GM12878 (cell line): ENCODE measurements at regions not wholly inside any gene's neighbourhood (a gene's known extent, or its start where the extent isn't known, plus 50 kb on each side); places are given as distances from the start of the nearest gene placed in this dataset.

ENCODE experiments used
- ATAC-seq: fragments of 200-7000 bp; cut with Tn5 transposase; 3 replicates; pipeline ENCODE4 v1.9.1; 2020; ENCODE audit warnings: mild to moderate bottlenecking, moderate library complexity
- BruUV-seq: library from RNA; stranded (reverse); fragments of 400-500 nt; replicated peaks from 2 replicates; lab custom pipeline; 2021; lab: Mats Ljungman, UMichigan
- CTCF ChIA-PET: fragments of 300-600 bp; sonication (Branson Sonifier 250); formaldehyde crosslinking; extraction: SDS; loops from one replicate; lab custom pipeline; 2021; ENCODE audit warnings: inconsistent platforms; lab: Yijun Ruan, JAX
- POLR2A ChIA-PET: fragments of 350-600 bp; formaldehyde crosslinking; extraction: SDS; loops from one replicate; lab custom pipeline; 2021; ENCODE audit warnings: inconsistent platforms; lab: Charles Lee
- RAD21 ChIA-PET: fragments of 300-600 bp; sonication (Branson Sonifier 250); formaldehyde crosslinking; loops from one replicate; lab custom pipeline; 2023; ENCODE audit warnings: antibody characterized with exemption; ENCODE audit not compliant: unreplicated experiment; lab: Charles Lee
- SMC1A ChIA-PET: fragments of 300-600 bp; sonication (Branson Sonifier 250); formaldehyde crosslinking; loops from one replicate; lab custom pipeline; 2023; ENCODE audit not compliant: unreplicated experiment, uncharacterized antibody; lab: Charles Lee
- DNase-seq: peaks from one replicate; pipeline ENCODE4 v3.0.0-alpha.2; 2011; ENCODE audit warnings: low read depth, low spot score
- FAIRE-seq: peaks from 3 replicates; lab custom pipeline; 2011; peaks lifted over from hg19 to GRCh38; lab: Jason Lieb, UNC
- H2AFZ ChIP-seq: 2 replicates; pipeline ENCODE4 v1.6.0; 2011; ENCODE audit warnings: low read depth, low read length, control low read depth; ENCODE audit not compliant: control insufficient read depth
- H3K27ac ChIP-seq: 2 replicates; pipeline ENCODE4 v1.5.1; 2011; ENCODE audit warnings: control low read depth; ENCODE audit not compliant: control insufficient read depth, insufficient read depth
- H3K27me3 ChIP-seq, 2 experiments: replicated peaks in 1 of 2; 2 replicates each; pipeline versions ENCODE4 v1.6.0 to v1.6.1; 2011; ENCODE audit warnings: low read length in 1 of 2; ENCODE audit not compliant: control insufficient read depth in 2 of 2, insufficient read depth in 2 of 2
- H3K36me3 ChIP-seq, 2 experiments: 2 replicates each; pipeline ENCODE4 v1.5.1; 2011; ENCODE audit warnings: low read length in 1 of 2; ENCODE audit not compliant: control insufficient read depth in 2 of 2, insufficient read depth in 2 of 2
- H3K4me1 ChIP-seq: 2 replicates; pipeline ENCODE4 v1.6.1; 2011; ENCODE audit warnings: mild to moderate bottlenecking, low read length, moderate library complexity, mixed read lengths; ENCODE audit not compliant: control insufficient read depth, insufficient read depth
- H3K4me2 ChIP-seq: 2 replicates; pipeline ENCODE4 v1.6.0; 2011; ENCODE audit warnings: control low read depth; ENCODE audit not compliant: control insufficient read depth, insufficient read depth
- H3K4me3 ChIP-seq: fragments of 200-600 bp; sonication (generic); 2 replicates; pipeline ENCODE4 v1.5.1; 2016
- H3K79me2 ChIP-seq: 2 replicates; pipeline ENCODE4 v1.6.0; 2011; ENCODE audit warnings: low read length; ENCODE audit not compliant: control insufficient read depth, insufficient read depth
- H3K9ac ChIP-seq: 2 replicates; pipeline ENCODE4 v1.8.0; 2011; ENCODE audit warnings: low read length, control low read depth, mixed read lengths; ENCODE audit not compliant: control insufficient read depth, insufficient read depth
- H3K9me3 ChIP-seq: replicated peaks from 3 replicates; pipeline ENCODE4 v1.5.1; 2011; ENCODE audit warnings: mild to moderate bottlenecking, low read length; ENCODE audit not compliant: control insufficient read depth, insufficient read depth
- H4K20me1 ChIP-seq: 2 replicates; pipeline ENCODE4 v1.6.0; 2011; ENCODE audit not compliant: control insufficient read depth, insufficient read depth
- BHLHE40 ChIP-seq, 2 experiments: fragments of 450-650 bp in 1 of 2; IDR thresholded peaks; 2 replicates each; pipeline ENCODE4 v1.6.1; 2011 to 2017; ENCODE audit warnings: low read depth in 2 of 2, borderline replicate concordance in 1 of 2, improper control_type of control experiment in 1 of 2, low read length in 1 of 2, mild to moderate bottlenecking in 1 of 2
- CBX5 ChIP-seq: sonication (generic); IDR thresholded peaks from 2 replicates; pipeline ENCODE4 v1.6.1; 2016; ENCODE audit warnings: low read depth, moderate library complexity, mild to moderate bottlenecking, inconsistent platforms
- GABPA ChIP-seq: IDR thresholded peaks from 2 replicates; pipeline ENCODE4 v1.6.1; 2014; ENCODE audit warnings: antibody characterized with exemption, low read depth, mild to moderate bottlenecking, inconsistent platforms
- GATAD2B ChIP-seq: fragments of 450-650 bp; conservative IDR thresholded peaks from 2 replicates; pipeline ENCODE4 v1.6.1; 2017; ENCODE audit warnings: low read depth, mild to moderate bottlenecking, moderate library complexity
- JUNB ChIP-seq: IDR thresholded peaks from 2 replicates; pipeline ENCODE4 v1.6.1; 2016; ENCODE audit warnings: antibody characterized with exemption, mild to moderate bottlenecking
- NFYB ChIP-seq: IDR thresholded peaks from 2 replicates; pipeline ENCODE4 v1.6.1; 2011; ENCODE audit warnings: low read depth, mild to moderate bottlenecking, low read length, improper control_type of control experiment, moderate library complexity; ENCODE audit not compliant: insufficient read depth
- NR2F1 ChIP-seq: fragments of 450-650 bp; conservative IDR thresholded peaks from 2 replicates; pipeline ENCODE4 v1.6.1; 2017; ENCODE audit warnings: mild to moderate bottlenecking
- PML ChIP-seq: IDR thresholded peaks from 2 replicates; pipeline ENCODE4 v1.6.1; 2012; ENCODE audit warnings: low read length, inconsistent platforms
- POLR2AphosphoS5 ChIP-seq: IDR thresholded peaks from 2 replicates; pipeline ENCODE4 v1.6.1; 2011; ENCODE audit warnings: mild to moderate bottlenecking, low read length, inconsistent platforms
- RB1 ChIP-seq: fragments of 450-650 bp; formaldehyde crosslinking; IDR thresholded peaks from 2 replicates; pipeline ENCODE4 v1.6.1; 2017; ENCODE audit warnings: mild to moderate bottlenecking, borderline replicate concordance
- SIX5 ChIP-seq: IDR thresholded peaks from 2 replicates; pipeline ENCODE4 v1.6.1; 2011; ENCODE audit warnings: mild to moderate bottlenecking, low read depth, low read length, moderate library complexity; ENCODE audit not compliant: severe bottlenecking
- SMAD5 ChIP-seq: IDR thresholded peaks from 2 replicates; pipeline ENCODE4 v1.6.1; 2016; ENCODE audit warnings: antibody characterized with exemption, low read depth
- SREBF2 ChIP-seq: IDR thresholded peaks from 2 replicates; pipeline ENCODE4 v1.6.1; 2012; ENCODE audit warnings: mild to moderate bottlenecking, low read length
- TCF7 ChIP-seq: IDR thresholded peaks from 2 replicates; pipeline ENCODE4 v1.6.1; 2014; ENCODE audit warnings: antibody characterized with exemption, borderline replicate concordance
- ZBED1 ChIP-seq: IDR thresholded peaks from 2 replicates; pipeline ENCODE4 v1.6.1; 2016; ENCODE audit warnings: borderline replicate concordance
- WGBS: methylation state at CpG from one replicate; pipeline ENCODE4 v1.1.6; 2016; ENCODE audit warnings: low lambda C conversion rate; ENCODE audit not compliant: insufficient replicate concordance, insufficient coverage; ENCODE audit errors: missing lambda C conversion rate; 5-methylcytosine and 5-hydroxymethylcytosine counted together
- in situ Hi-C: fragments of 300-500 bp; cut with MboI; formaldehyde crosslinking; loops from 9 replicates; pipeline ENCODE4 v1.14.3; 2018; ENCODE audit warnings: mixed read lengths
- intact Hi-C: fragments of 100-400 bp; cut with micrococcal nuclease; formaldehyde crosslinking; loops from one replicate; pipeline ENCODE4 v1.14.2; 2022; ENCODE audit not compliant: unreplicated experiment
- TF ChIP-seq, protein P1 (sequence below): IDR thresholded peaks from 2 replicates; pipeline ENCODE4 v1.6.1; 2011; ENCODE audit warnings: borderline replicate concordance, low read depth, mild to moderate bottlenecking, moderate library complexity, low read length; ENCODE audit not compliant: insufficient read depth, poor library complexity, severe bottlenecking
- TF ChIP-seq, protein P2 (sequence below): fragments of 450-650 bp; IDR thresholded peaks from 2 replicates; pipeline ENCODE4 v1.6.1; 2017; ENCODE audit warnings: mild to moderate bottlenecking
- TF ChIP-seq, protein P3 (sequence below): IDR thresholded peaks from 2 replicates; pipeline ENCODE4 v1.6.1; 2012; ENCODE audit warnings: improper control_type of control experiment, low read depth, low read length; ENCODE audit not compliant: insufficient replicate concordance

DNA sequence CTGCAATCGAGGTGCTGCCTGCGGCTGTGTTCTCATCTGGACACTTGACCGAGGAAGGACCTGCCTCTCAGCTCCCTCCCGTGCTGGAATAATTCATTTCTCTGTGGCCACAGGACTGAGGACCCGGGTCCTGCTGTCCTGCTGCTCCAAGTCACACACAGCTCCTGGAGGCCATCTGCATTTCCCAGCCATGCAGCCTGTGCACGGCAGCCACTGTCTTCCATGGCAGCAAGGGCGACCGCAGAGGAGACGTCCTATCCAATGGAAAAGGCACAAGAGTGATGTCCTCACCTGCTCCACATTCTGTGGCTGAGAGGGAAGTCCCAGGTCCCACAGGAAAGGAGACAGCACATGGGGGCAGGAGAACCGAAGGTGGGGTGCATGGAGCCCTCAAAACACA is 495.8 kb downstream of the BRD1 start:
- FAIRE-seq, result no peak
- intact Hi-C loops, result no loop called here
- no peaks in the 10 kb centered on the region for H4K20me1 ChIP-seq
- no peaks in the 10 kb centered on the region for H3K4me1 ChIP-seq
- no peak overlapping the region for H3K4me3 ChIP-seq
- POLR2A ChIA-PET, result no interaction called here
- TF ChIP-seq TCF7, result no peak
- no peak for TF ChIP-seq POLR2AphosphoS5
- TF ChIP-seq, protein P1, sequence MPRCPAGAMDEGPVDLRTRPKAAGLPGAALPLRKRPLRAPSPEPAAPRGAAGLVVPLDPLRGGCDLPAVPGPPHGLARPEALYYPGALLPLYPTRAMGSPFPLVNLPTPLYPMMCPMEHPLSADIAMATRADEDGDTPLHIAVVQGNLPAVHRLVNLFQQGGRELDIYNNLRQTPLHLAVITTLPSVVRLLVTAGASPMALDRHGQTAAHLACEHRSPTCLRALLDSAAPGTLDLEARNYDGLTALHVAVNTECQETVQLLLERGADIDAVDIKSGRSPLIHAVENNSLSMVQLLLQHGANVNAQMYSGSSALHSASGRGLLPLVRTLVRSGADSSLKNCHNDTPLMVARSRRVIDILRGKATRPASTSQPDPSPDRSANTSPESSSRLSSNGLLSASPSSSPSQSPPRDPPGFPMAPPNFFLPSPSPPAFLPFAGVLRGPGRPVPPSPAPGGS, result no peak
- no peak for TF ChIP-seq ZBED1
- TF ChIP-seq CBX5, result no peak
- no peak for TF ChIP-seq NR2F1
- TF ChIP-seq SIX5, result no peak
- no peak for TF ChIP-seq NFYB
- TF ChIP-seq, protein P2, sequence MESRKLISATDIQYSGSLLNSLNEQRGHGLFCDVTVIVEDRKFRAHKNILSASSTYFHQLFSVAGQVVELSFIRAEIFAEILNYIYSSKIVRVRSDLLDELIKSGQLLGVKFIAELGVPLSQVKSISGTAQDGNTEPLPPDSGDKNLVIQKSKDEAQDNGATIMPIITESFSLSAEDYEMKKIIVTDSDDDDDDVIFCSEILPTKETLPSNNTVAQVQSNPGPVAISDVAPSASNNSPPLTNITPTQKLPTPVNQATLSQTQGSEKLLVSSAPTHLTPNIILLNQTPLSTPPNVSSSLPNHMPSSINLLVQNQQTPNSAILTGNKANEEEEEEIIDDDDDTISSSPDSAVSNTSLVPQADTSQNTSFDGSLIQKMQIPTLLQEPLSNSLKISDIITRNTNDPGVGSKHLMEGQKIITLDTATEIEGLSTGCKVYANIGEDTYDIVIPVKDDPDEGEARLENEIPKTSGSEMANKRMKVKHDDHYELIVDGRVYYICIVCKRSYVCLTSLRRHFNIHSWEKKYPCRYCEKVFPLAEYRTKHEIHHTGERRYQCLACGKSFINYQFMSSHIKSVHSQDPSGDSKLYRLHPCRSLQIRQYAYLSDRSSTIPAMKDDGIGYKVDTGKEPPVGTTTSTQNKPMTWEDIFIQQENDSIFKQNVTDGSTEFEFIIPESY, result no peak
- no peak for TF ChIP-seq GABPA
- no peak for TF ChIP-seq GATAD2B
- no peak for TF ChIP-seq RB1
- no peak for TF ChIP-seq PML
- TF ChIP-seq JUNB, result no peak
- TF ChIP-seq SREBF2, result no peak
- TF ChIP-seq SMAD5, result no peak
- TF ChIP-seq, protein P3, sequence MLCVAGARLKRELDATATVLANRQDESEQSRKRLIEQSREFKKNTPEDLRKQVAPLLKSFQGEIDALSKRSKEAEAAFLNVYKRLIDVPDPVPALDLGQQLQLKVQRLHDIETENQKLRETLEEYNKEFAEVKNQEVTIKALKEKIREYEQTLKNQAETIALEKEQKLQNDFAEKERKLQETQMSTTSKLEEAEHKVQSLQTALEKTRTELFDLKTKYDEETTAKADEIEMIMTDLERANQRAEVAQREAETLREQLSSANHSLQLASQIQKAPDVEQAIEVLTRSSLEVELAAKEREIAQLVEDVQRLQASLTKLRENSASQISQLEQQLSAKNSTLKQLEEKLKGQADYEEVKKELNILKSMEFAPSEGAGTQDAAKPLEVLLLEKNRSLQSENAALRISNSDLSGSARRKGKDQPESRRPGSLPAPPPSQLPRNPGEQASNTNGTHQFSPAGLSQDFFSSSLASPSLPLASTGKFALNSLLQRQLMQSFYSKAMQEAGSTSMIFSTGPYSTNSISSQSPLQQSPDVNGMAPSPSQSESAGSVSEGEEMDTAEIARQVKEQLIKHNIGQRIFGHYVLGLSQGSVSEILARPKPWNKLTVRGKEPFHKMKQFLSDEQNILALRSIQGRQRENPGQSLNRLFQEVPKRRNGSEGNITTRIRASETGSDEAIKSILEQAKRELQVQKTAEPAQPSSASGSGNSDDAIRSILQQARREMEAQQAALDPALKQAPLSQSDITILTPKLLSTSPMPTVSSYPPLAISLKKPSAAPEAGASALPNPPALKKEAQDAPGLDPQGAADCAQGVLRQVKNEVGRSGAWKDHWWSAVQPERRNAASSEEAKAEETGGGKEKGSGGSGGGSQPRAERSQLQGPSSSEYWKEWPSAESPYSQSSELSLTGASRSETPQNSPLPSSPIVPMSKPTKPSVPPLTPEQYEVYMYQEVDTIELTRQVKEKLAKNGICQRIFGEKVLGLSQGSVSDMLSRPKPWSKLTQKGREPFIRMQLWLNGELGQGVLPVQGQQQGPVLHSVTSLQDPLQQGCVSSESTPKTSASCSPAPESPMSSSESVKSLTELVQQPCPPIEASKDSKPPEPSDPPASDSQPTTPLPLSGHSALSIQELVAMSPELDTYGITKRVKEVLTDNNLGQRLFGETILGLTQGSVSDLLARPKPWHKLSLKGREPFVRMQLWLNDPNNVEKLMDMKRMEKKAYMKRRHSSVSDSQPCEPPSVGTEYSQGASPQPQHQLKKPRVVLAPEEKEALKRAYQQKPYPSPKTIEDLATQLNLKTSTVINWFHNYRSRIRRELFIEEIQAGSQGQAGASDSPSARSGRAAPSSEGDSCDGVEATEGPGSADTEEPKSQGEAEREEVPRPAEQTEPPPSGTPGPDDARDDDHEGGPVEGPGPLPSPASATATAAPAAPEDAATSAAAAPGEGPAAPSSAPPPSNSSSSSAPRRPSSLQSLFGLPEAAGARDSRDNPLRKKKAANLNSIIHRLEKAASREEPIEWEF, result no peak
- TF ChIP-seq BHLHE40 (IDR thresholded peaks at IDR 0.05; ENCODE audit: borderline replicate concordance in 1 of 2, low read depth in 2 of 2, low read length in 1 of 2), result no peak
- TF ChIP-seq, all 136 proteins: peak for 0
- H3K27me3 ChIP-seq, result no peaks in the 10 kb centered on the region; a peak in 1 of 4 replicates
- no peak overlapping the region for H3K4me2 ChIP-seq
- no TSS peak for BruUV-seq
- SMC1A ChIA-PET, result no interaction called here
- no peak for DNase-seq
- no peak overlapping the region for H3K9ac ChIP-seq
- RAD21 ChIA-PET, result no interaction called here
- in situ Hi-C loops, result loop anchor here (25.0 kb wide), 1 partner anchor 705 kb away; no protein-coding TSS in a partner anchor
- CTCF ChIA-PET, result no interaction called here
- H3K9me3 ChIP-seq, result no peaks in the 10 kb centered on the region; the same call in 2 of the 3 replicates
- no peak overlapping the region for H3K27ac ChIP-seq
- ATAC-seq, result no peak
- no peaks in the 10 kb centered on the region for H3K79me2 ChIP-seq
- WGBS, result 20% methylated on average over 10 of the region's 10 CpGs
- no peaks in the 10 kb centered on the region for H3K36me3 ChIP-seq
- H2AFZ ChIP-seq, result no peak overlapping the region
